AG20443 (cell line): ENCODE measurements at regions not wholly inside any gene's neighbourhood (a gene's known extent, or its start where the extent isn't known, plus 50 kb on each side); places are given as distances from the start of the nearest gene placed in this dataset.

Experiments
- DNase-seq: peaks from one replicate; pipeline ENCODE4 v3.0.0; 2012; ENCODE audit warnings: low spot score, mixed read lengths

GRCh38 chr6:79864421-79864820 lies 82.9 kb downstream of the ELOVL4 start:
- no peak for DNase-seq

DNA sequence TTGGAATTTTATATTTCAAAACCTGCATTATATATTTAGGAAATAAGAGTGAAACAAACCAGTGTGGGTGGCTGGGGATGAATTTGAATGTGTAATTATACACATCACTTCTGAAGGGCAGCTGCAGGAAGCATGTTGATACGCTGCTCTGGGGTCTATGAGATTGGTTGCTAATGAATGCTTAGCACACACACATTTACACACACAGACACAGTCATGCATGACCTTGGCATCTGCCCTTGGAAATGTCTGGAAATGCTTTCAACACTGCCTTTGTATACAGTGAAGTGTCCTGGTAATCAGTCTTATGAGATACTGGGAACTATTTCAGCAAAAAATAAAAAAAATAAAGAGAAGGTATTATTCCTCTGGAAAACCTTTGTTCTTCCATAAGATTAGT lies 83.4 kb downstream of the ELOVL4 start:
- DNase-seq: no peak

GRCh38 chr6:79863566-79863965 lies 83.8 kb downstream of the ELOVL4 start:
- no peak for DNase-seq

GRCh38 chr6:79862711-79863110 lies 84.6 kb downstream of the ELOVL4 start:
- DNase-seq: no peak

DNA sequence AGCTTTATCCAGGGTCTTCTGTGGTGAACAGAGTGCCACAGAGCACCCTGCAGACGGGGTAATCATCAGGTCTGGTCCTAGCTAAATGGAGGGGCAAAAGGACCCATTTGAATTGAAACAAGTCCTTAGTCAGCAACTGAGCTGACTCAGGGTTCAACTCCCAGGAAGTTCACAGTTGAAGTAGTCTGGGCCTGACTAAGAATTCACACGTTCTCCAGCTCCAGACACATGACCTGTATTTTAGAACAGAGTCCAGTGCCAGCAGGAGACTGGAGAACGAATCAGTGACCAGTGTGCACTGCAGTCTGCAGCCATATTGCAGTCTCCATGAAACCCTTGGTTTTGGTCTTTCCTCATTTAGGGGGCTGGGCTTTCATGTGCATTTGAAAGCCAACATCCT lies 85.2 kb downstream of the ELOVL4 start:
- DNase-seq: no peak

GRCh38 chr6:79861023-79861422 lies 86.3 kb downstream of the ELOVL4 start:
- DNase-seq: no peak

GRCh38 chr6:79847426-79847825 lies 99.9 kb downstream of the ELOVL4 start:
- no peak for DNase-seq

- DNase-seq: no peak
Observed at GRCh38 chr6:79842376-79843040, 104.8 kb downstream of the ELOVL4 start.

DNA sequence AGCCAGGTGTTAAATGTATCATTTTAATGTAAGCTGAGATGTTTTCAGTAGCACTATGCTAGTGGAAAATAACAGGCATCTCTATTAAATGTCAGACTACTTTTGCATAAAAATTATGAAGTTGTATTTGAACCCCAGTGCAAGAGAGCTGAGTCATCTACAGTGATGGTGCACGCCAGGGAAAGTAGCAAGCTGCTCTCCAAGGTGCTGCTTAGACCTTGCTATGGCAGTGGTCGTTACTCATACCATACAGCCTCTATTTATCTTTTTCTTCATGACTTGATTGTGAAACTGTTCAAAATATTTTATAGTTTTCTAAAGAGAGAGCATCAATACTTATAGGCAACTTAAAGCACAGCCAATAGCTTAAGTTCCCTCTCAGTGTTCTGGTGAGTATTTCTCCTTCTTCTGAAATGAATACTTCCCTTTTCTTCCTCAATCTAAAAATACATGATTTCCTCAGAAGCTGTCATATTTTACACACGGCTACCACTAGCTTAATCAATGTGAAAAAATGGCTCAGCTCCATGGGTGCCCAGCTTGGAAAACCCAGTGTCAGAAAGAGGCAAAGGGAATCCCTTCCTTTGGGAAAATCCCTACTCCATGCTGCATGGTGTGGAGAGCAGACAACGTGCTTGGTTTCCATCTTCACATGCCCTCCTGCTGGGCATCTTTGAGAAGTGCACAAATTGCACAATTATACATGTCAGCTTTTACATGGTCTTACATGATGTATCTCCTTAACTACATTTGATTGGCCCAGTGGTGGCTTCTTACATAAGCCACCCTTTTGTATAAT lies 105.6 kb downstream of the ELOVL4 start:
- no peak for DNase-seq

DNA sequence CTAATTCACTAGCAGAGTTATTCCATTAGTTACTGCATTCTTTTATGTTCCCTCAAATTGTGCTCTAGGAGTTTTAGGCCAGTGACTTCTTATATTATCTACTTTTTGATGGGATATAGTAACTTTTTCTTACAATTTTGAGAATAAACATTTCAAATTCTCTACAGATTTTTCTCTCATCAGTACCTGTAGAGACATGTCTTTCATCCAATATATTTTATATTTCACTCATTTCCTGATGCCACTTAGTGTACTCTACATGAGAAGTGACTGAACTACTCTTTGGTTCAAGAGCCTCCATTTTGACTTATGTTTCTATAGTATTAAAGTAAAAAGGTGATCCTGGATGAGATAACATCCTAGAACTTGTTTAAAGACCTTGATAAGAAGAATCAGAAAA lies 108.5 kb downstream of the ELOVL4 start:
- DNase-seq: no peak

DNA sequence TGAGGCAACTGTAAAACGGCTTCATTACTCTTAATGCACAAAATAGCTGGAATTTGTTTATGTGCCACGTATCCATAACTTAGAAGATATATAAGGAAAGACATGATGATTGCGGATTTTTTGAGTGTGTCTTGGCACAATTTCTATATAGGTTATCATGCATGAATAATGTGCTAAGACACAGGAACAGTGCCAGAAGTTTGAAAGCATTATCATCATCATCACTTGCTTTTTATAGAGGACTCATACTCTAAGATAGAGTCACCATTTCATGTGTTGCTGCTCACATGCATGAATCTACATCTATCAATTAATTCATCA lies 113.4 kb downstream of the ELOVL4 start:
- DNase-seq: no peak

GRCh38 chr6:79833264-79833963 lies 113.9 kb downstream of the ELOVL4 start:
- no peak for DNase-seq

DNA sequence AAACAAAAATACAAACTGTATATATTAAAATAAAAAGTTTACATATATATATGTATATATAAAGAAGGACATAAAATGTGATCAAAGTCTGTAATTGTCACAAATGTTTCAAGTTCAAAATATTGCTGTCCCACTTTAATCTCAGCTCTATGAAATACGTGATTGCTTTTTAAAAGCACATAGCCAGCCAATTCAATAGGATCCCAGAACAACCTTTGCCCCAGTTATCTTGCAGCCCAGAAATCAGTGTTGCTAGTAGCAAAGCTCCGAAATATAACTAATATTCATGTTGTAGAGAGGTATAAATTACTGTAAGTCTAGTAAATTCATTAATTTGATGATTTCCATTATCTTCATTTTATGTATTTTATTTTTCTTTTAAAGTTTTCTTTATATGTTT lies 114.6 kb downstream of the ELOVL4 start:
- DNase-seq: no peak

GRCh38 chr6:79824202-79824601 lies 123.2 kb downstream of the ELOVL4 start:
- no peak for DNase-seq

DNA sequence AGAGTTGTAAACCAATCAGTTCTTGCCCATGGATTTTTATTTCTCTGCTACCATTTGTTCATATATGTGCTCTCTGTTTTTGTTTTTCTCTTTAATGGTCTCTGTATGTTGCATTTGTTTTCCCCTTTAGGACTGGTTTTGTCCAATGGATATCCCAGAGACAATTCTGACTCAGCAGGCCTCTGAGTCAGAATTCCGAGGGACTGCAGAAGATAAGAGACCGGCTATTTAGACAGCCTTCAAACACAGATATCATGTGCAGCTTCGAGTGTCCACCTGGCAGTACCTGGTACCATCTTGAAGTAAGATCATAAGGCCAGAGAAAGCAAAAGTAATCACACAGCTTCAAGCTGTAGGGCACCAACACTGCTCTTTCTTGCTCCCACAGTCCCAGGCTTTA lies 125.5 kb downstream of the ELOVL4 start:
- DNase-seq: no peak

GRCh38 chr6:79818471-79818870 lies 128.9 kb downstream of the ELOVL4 start:
- no peak for DNase-seq

DNA sequence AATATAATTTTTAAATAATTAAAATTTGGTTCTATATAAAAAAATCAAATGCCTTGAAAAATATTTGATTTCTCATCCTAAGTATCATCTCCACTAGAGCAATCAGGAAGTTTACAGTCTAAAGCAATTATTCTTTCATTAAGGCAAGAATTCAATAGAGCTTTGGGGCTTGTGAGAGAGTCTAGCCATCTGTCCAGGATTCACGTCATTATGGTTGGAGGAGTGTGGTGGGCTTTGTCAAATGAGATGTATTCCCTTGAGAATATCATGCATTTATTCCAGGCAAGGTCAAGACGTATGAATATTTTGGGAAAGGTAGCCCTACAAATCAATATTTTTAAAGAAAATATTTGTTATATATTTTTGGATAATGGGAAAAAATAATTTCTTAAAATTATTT lies 132.4 kb downstream of the ELOVL4 start:
- DNase-seq: no peak

GRCh38 chr6:79813854-79814709 lies 133.3 kb downstream of the ELOVL4 start:
- DNase-seq: peak; percentile 72

- DNase-seq: no peak
Observed at GRCh38 chr6:79813143-79813850, 134.1 kb downstream of the ELOVL4 start.

DNA sequence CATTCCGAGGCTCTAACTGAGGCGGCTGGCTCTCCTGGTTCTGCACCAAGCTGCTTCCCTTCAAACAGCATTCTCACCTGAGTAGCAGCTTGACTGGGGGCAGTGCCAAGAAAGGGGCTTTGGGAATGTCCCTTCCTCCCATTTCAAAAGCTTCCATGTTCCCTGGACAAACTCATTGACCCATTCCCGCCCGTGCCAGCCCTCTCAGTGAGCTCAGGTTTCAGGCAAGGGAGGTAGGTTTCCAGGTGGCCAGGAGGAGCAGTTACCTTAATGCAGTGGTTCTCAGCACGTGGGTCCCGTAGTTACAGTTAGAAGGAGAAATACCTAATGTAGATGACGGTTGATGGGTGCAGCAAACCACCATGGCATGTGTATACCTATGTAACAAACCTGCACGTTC lies 135.2 kb downstream of the ELOVL4 start:
- DNase-seq: no peak

DNA sequence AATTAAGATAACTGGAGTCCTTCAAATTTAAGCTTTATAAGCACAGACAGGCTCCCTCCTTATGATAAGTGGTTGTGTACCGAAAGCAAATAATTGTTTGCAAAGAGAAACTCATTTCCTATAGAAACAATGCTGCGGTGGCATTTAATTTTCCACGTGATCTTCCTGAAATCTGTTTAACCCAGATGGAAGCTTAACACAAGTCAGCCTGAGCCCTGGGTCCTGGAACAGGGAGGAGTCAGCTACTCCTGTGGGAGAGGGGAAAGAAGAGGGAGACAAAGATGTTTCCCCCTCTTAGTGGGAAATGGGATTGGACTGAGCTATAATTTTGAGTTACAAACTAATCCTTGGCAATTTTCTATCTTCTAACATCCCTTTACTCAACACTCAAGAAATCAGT lies 136.5 kb downstream of the ELOVL4 start:
- DNase-seq: no peak
